ENCODE measurements at regions not wholly inside any gene's neighbourhood (a gene's known extent, or its start where the extent isn't known, plus 50 kb on each side); places are given as distances from the start of the nearest gene placed in this dataset.

- TF ChIP-seq ZNF23 (CRISPR knock-in tag; IDR thresholded peaks at IDR 0.05): no peak
- no peak for TF ChIP-seq NR2C2 (CRISPR knock-in tag; IDR thresholded peaks at IDR 0.05)
- TF ChIP-seq NR2C2 (tag; IDR thresholded peaks at IDR 0.05): no peak
- no peak for TF ChIP-seq RNF219 (CRISPR knock-in tag; IDR thresholded peaks at IDR 0.05)
These were observed 60.9 kb upstream of the TAGAP start for GRCh38 chr6:159105716-159106115.
